Endothelial cell (in vitro differentiated cells): ENCODE measurements at regions not wholly inside any gene's neighbourhood (a gene's known extent, or its start where the extent isn't known, plus 50 kb on each side); places are given as distances from the start of the nearest gene placed in this dataset.

Experiments
- DNase-seq: peaks from one replicate; pipeline ENCODE4 v3.0.0; 2021; ENCODE audit warnings: low spot score
- H3K27ac Mint-ChIP-seq: one replicate; pipeline ENCODE4 v1.8.0; 2021; ENCODE audit warnings: mixed read lengths, inconsistent platforms; ENCODE audit not compliant: unreplicated experiment
- H3K27me3 Mint-ChIP-seq: one replicate; pipeline ENCODE4 v1.8.0; 2021; ENCODE audit warnings: mild to moderate bottlenecking, moderate library complexity, mixed read lengths, inconsistent platforms; ENCODE audit not compliant: unreplicated experiment
- H3K36me3 Mint-ChIP-seq: one replicate; pipeline ENCODE4 v1.8.0; 2021; ENCODE audit warnings: mild to moderate bottlenecking, low read depth, mixed read lengths, inconsistent platforms; ENCODE audit not compliant: unreplicated experiment
- H3K4me1 Mint-ChIP-seq: one replicate; pipeline ENCODE4 v1.8.0; 2021; ENCODE audit warnings: mild to moderate bottlenecking, mixed read lengths, inconsistent platforms; ENCODE audit not compliant: unreplicated experiment
- H3K4me3 Mint-ChIP-seq: one replicate; pipeline ENCODE4 v1.8.0; 2021; ENCODE audit warnings: mild to moderate bottlenecking, mixed read lengths, inconsistent platforms; ENCODE audit not compliant: unreplicated experiment
- H3K9me3 Mint-ChIP-seq: one replicate; pipeline ENCODE4 v1.8.0; 2021; ENCODE audit warnings: mixed read lengths, inconsistent platforms; ENCODE audit not compliant: unreplicated experiment
- TF ChIP-seq, protein P1 (sequence below): fragments of 200-600 bp; sonication (generic); IDR thresholded peaks from one replicate; pipeline ENCODE4 v1.5.0; 2021; ENCODE audit warnings: antibody characterized with exemption; ENCODE audit not compliant: unreplicated experiment

DNA sequence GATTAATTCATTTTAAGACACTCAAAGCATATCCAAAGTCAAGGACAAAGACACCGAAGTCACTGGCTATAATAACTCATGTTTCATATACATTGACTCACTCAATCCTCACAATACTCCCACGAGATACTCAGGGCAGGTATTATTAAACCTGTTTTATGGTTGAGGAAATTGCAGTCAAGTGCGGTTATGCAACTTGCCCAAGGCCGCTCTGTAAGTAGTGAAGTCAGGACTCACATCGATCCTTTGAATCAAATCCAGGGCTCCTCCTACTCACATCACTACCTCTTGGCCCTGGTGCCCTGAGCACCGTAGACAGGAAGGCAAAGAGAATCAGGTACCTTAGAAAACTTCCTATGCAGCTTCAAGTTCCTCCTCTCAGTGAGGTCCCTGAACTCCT lies 87.8 kb upstream of the APC start:
- DNase-seq: no peak
- Mint-ChIP-seq H3K27ac (no peak overlapping the region), H3K4me3 (no peak overlapping the region), H3K9me3 (no peaks in the 10 kb centered on the region), H3K27me3 (peaks cover 1% of the 10 kb centered on the region), H3K4me1 (no peaks in the 10 kb centered on the region), H3K36me3 (no peaks in the 10 kb centered on the region)
- TF ChIP-seq, protein P1, sequence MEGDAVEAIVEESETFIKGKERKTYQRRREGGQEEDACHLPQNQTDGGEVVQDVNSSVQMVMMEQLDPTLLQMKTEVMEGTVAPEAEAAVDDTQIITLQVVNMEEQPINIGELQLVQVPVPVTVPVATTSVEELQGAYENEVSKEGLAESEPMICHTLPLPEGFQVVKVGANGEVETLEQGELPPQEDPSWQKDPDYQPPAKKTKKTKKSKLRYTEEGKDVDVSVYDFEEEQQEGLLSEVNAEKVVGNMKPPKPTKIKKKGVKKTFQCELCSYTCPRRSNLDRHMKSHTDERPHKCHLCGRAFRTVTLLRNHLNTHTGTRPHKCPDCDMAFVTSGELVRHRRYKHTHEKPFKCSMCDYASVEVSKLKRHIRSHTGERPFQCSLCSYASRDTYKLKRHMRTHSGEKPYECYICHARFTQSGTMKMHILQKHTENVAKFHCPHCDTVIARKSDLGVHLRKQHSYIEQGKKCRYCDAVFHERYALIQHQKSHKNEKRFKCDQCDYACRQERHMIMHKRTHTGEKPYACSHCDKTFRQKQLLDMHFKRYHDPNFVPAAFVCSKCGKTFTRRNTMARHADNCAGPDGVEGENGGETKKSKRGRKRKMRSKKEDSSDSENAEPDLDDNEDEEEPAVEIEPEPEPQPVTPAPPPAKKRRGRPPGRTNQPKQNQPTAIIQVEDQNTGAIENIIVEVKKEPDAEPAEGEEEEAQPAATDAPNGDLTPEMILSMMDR: no peak

DNA sequence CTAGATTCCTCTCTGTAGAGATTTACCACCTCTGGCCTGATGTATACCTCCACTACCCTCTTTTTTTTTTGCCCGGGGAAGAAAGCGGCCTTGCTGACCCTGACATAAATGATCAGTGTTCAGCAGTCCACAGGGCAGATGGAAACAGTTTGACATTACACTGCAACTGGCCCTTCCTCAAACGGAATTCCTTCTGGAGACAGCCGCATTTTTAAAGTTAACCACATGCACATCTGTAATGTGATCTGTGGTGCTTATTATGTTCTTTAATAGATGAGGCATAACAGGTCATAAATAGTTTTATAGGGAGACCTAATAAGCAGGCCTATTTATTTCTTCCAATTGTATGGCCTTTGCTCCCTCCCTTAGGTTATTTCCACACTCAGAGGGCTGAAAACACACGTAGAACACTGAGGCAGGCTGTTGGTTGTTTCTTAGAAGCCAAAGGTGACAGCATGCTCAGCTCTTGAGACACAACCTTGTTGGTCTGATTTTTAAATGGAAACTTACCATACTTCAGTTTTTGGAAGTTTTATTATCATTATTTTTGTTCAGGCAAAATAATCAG lies 84.0 kb upstream of the APC start:
- TF ChIP-seq, protein P1: no peak
- Mint-ChIP-seq H3K4me3 (no peak overlapping the region), H3K27me3 (peaks cover 1% of the 10 kb centered on the region), H3K4me1 (no peaks in the 10 kb centered on the region), H3K9me3 (no peaks in the 10 kb centered on the region), H3K27ac (peak overlapping the region; percentile 26), H3K36me3 (no peaks in the 10 kb centered on the region)
- DNase-seq: no peak

DNA sequence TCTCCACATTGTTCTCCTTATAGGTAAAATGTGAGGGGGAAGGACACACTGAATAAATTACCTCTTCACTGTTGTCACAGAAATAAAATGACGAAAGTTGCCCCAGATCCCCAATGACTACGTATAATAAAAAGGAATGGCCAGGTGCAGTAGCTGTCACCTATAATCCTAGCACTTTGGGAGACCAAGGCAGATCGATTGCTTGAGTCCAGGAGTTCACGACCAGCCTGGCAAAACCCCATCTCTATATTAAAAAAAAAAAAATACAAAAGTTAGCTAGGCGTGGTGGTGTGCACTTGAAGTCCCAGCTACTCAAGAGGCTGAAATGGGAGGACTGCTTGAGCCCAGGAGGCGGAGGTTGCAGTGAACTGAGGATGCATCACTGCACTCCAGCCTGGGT lies 82.2 kb upstream of the APC start:
- no peaks in the 10 kb centered on the region for H3K4me1 Mint-ChIP-seq
- TF ChIP-seq, protein P1: no peak
- H3K27ac Mint-ChIP-seq: no peak overlapping the region
- no peaks in the 10 kb centered on the region for H3K36me3 Mint-ChIP-seq
- H3K27me3 Mint-ChIP-seq: peaks cover 1% of the 10 kb centered on the region
- H3K9me3 Mint-ChIP-seq: no peaks in the 10 kb centered on the region
- no peak overlapping the region for H3K4me3 Mint-ChIP-seq
- DNase-seq: no peak

DNA sequence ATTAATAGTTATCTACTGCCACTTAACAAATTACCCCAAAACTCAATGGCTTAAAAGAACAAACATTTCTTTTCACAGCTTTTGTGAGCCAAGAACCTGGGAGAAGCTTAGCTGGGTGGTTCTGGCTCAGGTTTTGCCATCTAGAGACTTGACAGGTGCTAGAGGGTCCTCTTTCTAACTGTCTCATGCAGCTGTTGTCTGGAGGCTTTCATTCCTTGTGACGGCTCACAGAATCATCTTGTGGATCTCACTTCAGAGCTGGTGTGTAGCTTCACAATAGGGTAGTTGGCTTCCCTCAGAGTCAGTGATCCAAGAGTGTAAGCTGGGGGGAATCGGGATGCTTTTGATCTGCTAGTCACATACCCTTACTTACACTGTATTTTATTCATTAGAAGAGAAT lies 81.2 kb upstream of the APC start:
- Mint-ChIP-seq H3K27ac (no peak overlapping the region), H3K4me1 (no peaks in the 10 kb centered on the region), H3K4me3 (no peak overlapping the region), H3K9me3 (no peaks in the 10 kb centered on the region), H3K36me3 (no peaks in the 10 kb centered on the region), H3K27me3 (no peaks in the 10 kb centered on the region)
- no peak for DNase-seq
- TF ChIP-seq, protein P1: no peak

DNA sequence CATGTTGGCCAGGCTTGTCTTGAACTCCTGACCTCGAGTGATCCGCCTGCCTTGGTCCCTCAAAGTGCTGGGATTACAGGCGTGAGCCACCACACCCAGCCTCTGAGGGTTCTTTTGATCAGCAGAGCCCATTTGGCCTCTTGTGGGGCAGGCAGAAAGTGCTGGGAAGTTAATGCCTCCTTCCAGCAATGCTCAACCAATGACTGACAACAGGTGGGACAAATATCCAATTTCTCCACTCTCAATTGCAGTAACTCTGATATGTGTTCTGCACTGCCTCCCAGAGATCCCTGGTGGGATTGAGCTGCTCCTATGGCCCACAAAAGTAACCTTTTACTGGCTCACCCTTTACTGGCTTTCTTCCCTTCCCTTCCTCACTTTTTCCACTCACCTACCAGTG lies 79.9 kb upstream of the APC start:
- H3K4me3 Mint-ChIP-seq: no peak overlapping the region
- no peaks in the 10 kb centered on the region for H3K36me3 Mint-ChIP-seq
- DNase-seq: no peak
- TF ChIP-seq, protein P1: no peak
- no peaks in the 10 kb centered on the region for H3K4me1 Mint-ChIP-seq
- H3K27me3 Mint-ChIP-seq: no peaks in the 10 kb centered on the region
- H3K9me3 Mint-ChIP-seq: no peaks in the 10 kb centered on the region
- no peak overlapping the region for H3K27ac Mint-ChIP-seq
